ENCODE measurements at regions not wholly inside any gene's neighbourhood (a gene's known extent, or its start where the extent isn't known, plus 50 kb on each side); places are given as distances from the start of the nearest gene placed in this dataset.
"Not testable (repeated sequence)": the region's sequence is repeated elsewhere in the genome, so short reads cannot be mapped to it uniquely, and the experiment has no call there.

DNA sequence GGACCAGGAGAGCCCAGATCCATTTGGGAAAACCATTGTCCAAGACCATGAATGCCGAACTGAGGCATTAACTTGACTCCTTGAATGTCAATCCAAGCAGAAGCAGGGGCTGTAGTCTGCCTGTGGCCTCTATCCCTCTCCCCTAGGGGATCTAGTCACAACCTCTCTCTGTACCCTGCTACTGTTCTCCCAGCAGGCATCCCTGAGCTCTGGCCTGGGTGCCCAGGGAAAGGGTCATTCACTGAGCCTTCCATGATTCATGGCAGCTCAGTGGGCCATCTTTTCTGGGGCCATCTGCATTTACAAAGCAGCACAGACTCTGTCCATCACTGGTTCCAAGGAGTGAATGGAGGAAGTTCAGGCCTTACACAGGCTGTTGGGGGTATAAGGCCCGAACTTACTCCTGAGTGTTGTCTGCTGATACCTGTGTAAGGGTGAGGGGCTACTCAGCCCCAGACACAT is 151.8 kb downstream of the ZFP36L2 start:
- intact Hi-C loops (cut with micrococcal nuclease): no loop called here

DNA sequence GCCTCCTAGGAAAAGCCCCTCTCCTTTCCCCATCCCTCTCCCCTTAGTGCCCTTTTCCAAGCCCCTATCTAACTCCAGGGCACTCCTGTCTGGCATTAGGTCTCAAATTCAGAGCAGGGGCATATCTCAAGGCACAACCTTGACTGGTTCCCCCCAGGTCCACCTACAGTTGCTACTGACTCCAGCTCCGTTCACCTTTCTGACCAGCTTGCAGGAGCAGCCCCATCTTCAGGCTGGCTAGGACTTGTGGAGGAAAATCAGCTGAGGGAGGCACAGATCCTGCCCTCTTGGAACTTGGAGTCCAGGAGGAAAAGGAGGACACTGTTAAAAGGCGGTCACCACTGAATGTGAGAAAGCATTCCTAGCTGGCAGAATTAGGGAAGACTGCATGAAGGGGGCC is 152.4 kb downstream of the ZFP36L2 start:
- intact Hi-C loops (cut with micrococcal nuclease): no loop called here

- intact Hi-C loops (cut with micrococcal nuclease): no loop called here
These were observed 153.0 kb downstream of the ZFP36L2 start for GRCh38 chr2:43073401-43073825.

DNA sequence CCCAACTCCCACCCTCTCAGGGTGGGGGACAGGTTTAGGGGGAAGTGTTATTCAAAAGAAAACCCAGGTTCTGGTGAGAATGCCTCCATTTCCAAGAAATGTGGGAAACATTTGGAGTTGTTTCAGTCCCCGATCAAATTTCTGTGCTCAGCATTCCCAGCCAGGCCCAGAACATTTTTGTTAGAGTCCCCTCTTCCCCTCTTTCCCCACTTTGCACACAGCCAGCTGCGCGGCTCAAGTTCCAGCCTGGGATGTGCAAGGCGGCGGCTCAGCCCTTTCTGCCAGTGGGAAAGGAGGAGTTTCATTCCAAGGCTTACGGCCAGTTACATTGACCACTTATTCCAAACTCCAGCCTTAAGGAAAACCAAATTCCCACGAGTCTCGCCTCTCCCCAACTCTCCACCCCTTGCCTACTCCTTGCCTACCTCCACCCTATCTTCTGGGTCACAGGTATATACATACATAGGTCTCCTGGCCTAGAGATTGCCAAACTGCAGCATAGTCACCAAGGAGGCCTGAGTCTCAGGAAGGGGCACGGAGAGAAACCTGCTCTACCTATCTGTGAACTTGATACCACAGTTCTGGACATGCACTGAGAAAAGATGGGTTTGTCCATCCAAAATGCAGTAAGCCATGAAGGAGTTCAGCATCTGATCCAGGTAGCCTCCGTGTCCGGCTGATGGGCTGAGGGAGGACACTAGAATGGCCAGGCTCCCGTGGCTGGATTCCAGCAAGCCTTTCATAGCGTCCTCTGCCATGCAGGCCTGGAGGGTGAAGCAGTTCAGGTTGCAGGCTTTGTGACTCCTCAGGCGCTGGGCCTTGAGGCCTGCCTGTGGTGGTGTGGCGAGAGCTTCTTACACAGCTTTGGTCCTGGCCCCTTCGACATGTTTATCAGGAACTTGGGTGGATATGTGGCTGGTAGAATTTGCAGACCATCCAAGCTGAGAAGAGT is 154.5 kb downstream of the ZFP36L2 start:
- intact Hi-C loops (cut with micrococcal nuclease): no loop called here

DNA sequence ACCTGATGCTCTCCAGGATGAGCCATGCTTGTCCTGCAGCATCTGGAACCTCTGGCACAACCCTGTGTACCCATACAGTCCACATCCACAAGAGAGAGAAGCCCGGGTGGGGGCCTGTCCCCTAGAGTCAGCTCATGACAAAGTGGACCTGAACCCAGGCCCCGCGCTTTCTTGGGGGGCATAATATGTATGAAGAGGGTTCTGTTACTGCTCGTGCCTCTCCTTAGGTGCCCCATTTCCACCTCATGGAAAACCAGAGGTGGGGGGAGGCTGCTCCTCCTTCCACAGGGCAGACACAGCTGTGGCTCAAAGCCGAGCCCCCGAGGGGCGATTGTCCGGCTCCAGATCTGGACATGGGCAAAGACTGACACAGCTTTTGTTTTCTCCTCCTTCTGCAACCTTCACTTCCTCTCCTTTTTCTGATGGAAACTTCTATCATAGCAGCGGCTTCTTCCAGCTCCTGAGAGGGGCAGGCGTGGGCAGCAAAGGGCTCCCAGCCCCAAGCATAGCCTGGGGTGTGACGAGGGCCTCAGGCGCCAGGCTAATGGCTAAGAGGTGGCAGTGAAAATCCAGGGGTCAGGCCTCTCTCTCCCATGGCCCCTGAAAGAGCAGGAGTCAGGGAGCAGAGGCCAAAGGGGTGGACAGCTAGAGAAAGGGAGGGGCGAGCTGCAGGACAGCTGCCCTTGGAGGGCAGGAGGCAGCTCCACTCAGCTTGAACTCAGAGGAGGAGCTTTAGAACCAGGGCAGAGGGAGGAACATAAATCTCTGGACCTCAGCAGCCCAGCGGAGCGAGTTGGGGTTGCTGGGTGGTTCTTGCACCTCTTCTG is 155.5 kb downstream of the ZFP36L2 start:
- intact Hi-C loops (cut with micrococcal nuclease): no loop called here

DNA sequence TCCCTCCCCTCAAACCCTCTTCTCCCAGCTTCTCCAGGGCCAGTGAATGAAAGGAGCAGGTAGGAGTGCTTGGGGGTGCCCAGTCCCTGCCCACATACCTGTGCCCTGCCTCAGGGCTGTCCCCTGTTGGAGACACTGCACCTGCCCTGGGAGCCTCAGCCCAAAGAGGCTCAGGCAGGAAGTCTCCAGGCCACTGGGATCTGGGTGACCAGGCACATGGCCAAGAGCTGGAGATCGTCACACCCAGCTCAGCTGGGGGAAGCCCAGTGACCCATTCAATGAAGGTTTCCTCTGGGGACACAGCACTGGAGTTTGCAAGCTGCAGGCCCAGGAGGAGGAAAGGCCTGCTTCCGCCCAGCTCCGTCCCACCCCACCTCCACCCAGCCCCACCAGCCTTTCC is 156.4 kb downstream of the ZFP36L2 start:
- intact Hi-C loops (cut with micrococcal nuclease): no loop called here

GRCh38 chr2:43068631-43069517 is 157.5 kb downstream of the ZFP36L2 start:
- intact Hi-C loops (cut with micrococcal nuclease): no loop called here

DNA sequence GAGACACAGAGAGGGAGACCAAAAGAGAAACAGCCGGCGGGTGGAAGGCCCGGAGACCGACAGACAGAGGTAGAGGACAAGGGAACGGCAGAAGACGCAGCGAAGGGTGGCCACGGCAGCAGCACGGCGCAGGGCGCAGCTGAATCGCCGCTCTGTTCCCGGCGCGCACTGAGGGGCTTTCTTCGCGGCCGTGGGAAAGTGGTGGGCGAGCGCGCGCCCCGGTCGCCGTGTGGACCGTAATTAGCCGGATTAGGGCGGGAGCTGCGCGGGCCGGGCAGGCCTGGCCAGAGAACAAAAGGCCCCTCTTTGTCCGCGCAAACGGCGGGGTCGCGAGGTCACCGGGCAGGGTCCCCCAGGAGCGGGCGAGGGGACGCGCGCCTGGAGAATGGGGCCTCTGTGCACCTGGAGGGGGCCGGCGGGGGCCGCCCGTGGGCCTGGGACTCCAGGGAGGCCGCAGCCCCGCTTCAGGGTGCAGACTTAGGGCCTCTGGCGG is 158.3 kb downstream of the ZFP36L2 start:
- intact Hi-C loops (cut with micrococcal nuclease): no loop called here

GRCh38 chr2:43067254-43068040 is 159.0 kb downstream of the ZFP36L2 start:
- intact Hi-C loops (cut with micrococcal nuclease): no loop called here

- intact Hi-C loops (cut with micrococcal nuclease): not testable (repeated sequence)
These were observed 159.7 kb downstream of the ZFP36L2 start for GRCh38 chr2:43066541-43067253.

DNA sequence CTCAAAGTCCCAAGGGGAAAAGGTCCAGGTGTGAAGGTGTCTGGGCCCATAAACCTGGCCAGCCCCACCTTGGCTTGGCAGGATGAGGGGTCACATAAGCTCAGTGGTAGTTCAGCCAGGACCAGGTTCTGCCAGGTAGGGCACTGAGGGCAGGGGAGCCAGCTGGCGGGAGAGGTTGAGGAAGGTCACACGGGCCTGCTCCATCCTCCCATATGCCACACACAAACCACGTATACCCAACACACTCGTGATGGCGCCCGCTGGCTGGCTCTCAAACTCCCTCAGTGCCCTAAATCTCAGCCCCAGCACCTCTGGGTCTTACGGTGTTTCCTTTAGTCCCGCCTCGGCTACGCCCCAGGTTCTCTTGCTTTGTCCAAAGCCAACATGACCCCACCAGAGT is 160.5 kb downstream of the ZFP36L2 start:
- intact Hi-C loops (cut with micrococcal nuclease): no loop called here

DNA sequence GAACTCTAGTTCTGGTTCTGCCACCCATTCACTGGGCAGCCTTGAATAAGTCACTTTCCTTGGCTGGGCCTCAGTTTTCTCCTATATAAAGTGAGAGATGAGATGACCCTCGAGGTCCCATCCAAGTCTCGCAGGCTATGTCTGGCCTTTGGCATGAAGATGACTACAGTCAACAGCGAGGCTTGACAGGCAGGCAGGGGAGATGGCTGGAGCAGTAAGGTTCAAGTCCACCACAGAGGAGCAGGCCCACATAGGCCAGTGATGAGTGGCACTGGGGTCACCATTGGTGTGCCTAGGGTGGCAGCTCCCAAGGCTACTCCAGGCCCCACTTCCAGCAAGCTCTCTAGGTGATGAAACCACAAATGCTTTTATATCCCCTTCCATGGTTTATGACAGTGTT is 161.4 kb downstream of the ZFP36L2 start:
- intact Hi-C loops (cut with micrococcal nuclease): no loop called here

DNA sequence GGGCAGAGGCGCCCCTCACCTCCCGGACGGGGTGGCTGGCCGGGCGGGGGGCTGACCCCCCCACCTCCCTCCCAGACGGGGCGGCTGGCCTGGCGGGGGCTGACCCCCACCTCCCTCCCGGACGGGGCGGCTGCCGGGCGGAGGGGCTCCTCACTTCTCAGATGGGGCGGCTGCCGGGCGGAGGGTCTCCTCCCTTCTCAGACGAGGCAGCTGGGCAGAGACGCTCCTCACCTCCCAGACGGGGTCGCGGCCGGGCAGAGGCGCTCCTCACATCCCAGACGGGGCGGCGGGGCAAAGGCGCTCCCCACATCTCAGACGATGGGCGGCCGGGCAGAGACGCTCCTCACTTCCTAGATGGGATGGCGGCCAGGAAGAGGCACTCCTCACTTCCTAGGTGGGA is 163.3 kb downstream of the ZFP36L2 start:
- intact Hi-C loops (cut with micrococcal nuclease): not testable (repeated sequence)

GRCh38 chr2:43062058-43062457 is 164.3 kb downstream of the ZFP36L2 start:
- intact Hi-C loops (cut with micrococcal nuclease): no loop called here

DNA sequence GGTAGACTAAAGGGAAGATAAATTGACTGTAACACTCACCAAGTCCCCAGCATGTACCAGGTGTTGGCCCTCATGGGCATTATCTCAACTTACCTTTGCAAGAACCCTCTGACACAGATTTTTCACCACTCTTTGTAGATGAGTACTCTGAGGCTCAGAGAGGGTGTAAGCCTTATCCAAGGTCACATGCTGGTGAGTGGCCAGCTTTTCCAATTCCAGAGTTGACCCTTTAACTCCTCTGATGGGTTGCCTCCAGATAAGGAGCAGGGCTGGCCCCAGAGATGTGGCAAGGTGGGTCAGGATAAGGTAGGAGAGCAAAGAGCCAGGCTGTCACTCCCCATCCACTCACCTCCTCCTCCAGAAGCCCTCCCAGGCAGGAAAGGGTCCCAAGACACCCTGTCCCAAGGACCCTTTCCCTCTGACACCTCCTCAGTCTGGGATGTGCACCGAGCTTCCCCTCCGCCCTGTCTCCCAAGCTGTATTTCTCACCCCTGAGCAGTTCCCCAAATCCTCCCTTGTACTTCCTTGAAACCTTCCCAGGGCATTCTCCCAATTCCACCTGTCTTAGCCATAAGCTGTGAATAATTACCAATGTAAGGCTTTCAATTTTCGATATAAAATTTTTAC is 165.9 kb downstream of the ZFP36L2 start:
- intact Hi-C loops (cut with micrococcal nuclease): no loop called here

DNA sequence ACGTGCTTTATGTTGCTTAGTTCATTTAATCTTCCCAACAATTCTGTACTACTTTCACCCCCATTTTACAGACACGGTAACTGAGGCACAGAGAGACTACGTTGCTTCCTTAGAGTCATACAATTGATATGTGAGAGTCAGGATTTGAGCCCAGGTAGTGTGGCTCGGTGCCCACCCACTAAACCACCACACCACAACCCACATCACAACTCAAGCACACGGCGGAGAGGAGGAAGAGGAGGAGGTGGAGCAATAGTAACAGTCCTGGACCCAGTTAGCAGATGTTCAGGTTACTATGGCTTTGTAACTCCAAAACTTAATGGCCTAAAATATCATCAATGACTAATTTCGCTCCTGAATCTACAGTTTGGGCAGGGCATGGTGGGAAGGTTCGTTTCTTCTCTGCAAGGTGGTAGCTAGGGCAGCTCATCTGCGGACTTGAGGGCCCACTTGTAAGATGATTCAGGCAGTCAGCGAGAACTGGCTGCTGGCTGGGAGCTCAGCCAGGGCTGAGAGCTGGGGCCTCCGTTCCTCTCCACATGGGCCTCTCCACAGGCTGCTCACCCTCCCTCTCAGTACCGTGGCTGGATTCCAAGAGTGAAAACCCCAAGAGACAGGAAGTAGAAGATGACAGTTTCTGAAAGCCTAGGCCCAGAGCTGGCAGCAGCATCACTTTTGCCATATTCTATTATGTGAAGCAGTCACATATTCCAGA is 167.1 kb downstream of the ZFP36L2 start:
- intact Hi-C loops (cut with micrococcal nuclease): no loop called here

DNA sequence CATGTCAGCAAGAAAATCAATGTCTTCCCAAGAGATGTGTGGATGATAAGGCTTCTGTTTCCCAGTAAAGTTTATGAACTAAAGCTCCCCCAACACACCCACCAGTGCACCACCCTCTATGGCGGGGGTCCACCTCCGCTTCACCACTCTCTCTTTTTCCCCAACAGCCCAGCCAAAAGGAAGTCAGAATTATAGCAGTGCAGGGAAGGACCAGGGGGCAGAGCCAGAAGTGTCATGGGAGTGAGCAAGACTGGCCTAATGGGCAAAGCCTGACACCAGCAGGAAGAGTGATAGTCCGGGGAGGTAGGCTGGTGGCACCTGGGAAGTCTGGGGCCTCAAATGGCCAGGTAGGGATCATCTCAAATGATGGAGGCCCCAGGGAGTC is 167.7 kb downstream of the ZFP36L2 start:
- intact Hi-C loops (cut with micrococcal nuclease): no loop called here

Data from T-helper 2 cell treated with Interferon-gamma antibody and Interleukin-4, amounts not matched to agents 100 ng/mL and 5 ng/mL, for 36 hours (primary cell).